ENCODE measurements at regions not wholly inside any gene's neighbourhood (a gene's known extent, or its start where the extent isn't known, plus 50 kb on each side); places are given as distances from the start of the nearest gene placed in this dataset.

DNA sequence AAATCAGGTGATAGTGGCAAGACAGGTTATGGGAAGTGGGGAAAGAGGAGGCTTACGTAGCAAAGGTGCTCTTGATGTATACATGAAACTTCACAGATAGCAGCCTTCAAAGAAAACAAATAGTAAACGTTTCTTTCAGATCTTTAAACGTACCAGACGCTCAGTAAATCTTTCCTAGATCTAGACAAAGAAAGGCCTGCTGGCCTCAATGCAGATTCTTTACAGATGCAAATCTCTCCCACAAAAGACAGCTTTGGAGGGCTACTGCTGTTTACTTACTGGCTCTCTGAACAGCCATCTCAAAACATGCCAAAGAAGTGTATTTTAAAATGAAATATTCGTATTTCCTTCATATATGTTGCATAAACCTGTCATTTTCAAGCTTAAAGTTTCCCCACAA is 1279.9 kb upstream of the NRXN1 start:
- H3K27me3 Mint-ChIP-seq (ENCODE audit: low read depth, poor library complexity), result no peaks in the 10 kb centered on the region
- peak overlapping the region; percentile 68 for H3K27ac Mint-ChIP-seq
- no peaks in the 10 kb centered on the region for H3K9me3 Mint-ChIP-seq
- no peaks in the 10 kb centered on the region for H3K36me3 Mint-ChIP-seq (ENCODE audit: low read depth)
- H3K4me1 Mint-ChIP-seq, result peaks cover 7% of the 10 kb centered on the region
- no peak overlapping the region for H3K4me3 Mint-ChIP-seq
- DNase-seq, result no peak
- TF ChIP-seq, protein P1, sequence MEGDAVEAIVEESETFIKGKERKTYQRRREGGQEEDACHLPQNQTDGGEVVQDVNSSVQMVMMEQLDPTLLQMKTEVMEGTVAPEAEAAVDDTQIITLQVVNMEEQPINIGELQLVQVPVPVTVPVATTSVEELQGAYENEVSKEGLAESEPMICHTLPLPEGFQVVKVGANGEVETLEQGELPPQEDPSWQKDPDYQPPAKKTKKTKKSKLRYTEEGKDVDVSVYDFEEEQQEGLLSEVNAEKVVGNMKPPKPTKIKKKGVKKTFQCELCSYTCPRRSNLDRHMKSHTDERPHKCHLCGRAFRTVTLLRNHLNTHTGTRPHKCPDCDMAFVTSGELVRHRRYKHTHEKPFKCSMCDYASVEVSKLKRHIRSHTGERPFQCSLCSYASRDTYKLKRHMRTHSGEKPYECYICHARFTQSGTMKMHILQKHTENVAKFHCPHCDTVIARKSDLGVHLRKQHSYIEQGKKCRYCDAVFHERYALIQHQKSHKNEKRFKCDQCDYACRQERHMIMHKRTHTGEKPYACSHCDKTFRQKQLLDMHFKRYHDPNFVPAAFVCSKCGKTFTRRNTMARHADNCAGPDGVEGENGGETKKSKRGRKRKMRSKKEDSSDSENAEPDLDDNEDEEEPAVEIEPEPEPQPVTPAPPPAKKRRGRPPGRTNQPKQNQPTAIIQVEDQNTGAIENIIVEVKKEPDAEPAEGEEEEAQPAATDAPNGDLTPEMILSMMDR (IDR thresholded peaks at IDR 0.05), result no peak

- TF ChIP-seq, protein P1 (IDR thresholded peaks at IDR 0.05), result no peak
- H3K4me3 Mint-ChIP-seq, result no peak overlapping the region
- DNase-seq, result no peak
- peaks cover 5% of the 10 kb centered on the region for H3K27me3 Mint-ChIP-seq (ENCODE audit: low read depth, poor library complexity)
- H3K4me1 Mint-ChIP-seq, result peaks cover 7% of the 10 kb centered on the region
- peaks cover 6% of the 10 kb centered on the region for H3K9me3 Mint-ChIP-seq
- no peaks in the 10 kb centered on the region for H3K36me3 Mint-ChIP-seq (ENCODE audit: low read depth)
- no peak overlapping the region for H3K27ac Mint-ChIP-seq
Measured at GRCh38 chr2:52308156-52308555, 1276.2 kb upstream of the NRXN1 start.

- no peaks in the 10 kb centered on the region for H3K4me1 Mint-ChIP-seq
- DNase-seq, result no peak
- no peaks in the 10 kb centered on the region for H3K36me3 Mint-ChIP-seq (ENCODE audit: low read depth)
- H3K27ac Mint-ChIP-seq, result no peak overlapping the region
- TF ChIP-seq, protein P1 (IDR thresholded peaks at IDR 0.05), result no peak
- H3K4me3 Mint-ChIP-seq, result no peak overlapping the region
- H3K9me3 Mint-ChIP-seq, result peaks cover 14% of the 10 kb centered on the region
- no peaks in the 10 kb centered on the region for H3K27me3 Mint-ChIP-seq (ENCODE audit: low read depth, poor library complexity)
Measured at GRCh38 chr2:52294628-52295027, 1262.7 kb upstream of the NRXN1 start.

DNA sequence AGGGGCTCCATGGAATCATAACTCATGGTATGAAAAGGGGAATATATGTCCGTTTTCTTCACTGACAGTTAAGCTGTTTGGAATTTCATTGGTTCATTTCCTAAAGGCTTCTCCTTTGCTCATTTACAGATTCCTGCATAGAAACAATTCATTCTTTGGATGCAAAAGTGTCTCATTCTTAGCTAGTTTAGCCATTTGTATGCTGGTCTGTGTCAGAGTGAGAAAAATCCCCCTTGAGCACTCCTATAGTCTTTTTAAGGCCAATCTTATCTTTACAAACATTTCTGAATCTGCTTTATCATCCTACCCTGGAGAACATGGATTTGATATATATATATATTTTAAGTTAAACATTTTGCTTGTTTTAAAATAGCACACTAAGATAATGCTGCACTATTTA is 1260.9 kb upstream of the NRXN1 start:
- H3K9me3 Mint-ChIP-seq, result no peaks in the 10 kb centered on the region
- DNase-seq, result no peak
- no peaks in the 10 kb centered on the region for H3K27me3 Mint-ChIP-seq (ENCODE audit: low read depth, poor library complexity)
- no peaks in the 10 kb centered on the region for H3K36me3 Mint-ChIP-seq (ENCODE audit: low read depth)
- no peaks in the 10 kb centered on the region for H3K4me1 Mint-ChIP-seq
- TF ChIP-seq, protein P1 (IDR thresholded peaks at IDR 0.05), result no peak
- H3K4me3 Mint-ChIP-seq, result no peak overlapping the region
- no peak overlapping the region for H3K27ac Mint-ChIP-seq

DNA sequence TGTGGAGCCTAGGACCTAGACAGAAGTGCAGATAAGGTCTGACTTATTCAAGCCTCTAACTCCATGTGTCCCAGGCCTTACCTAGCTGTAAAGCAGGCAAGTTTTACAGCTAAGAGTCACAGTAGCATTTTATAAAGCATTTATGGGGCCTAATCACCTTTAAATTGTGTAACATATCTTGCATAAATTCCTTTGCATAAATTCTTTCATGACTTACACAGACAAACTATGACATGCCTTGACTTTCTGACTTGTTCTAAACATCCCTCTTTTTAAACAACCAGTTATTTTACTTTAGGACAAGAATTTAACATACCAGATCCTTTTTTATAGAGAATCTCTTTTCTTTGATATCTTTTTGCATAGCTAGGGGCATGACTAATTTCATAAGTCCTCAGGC is 1257.8 kb upstream of the NRXN1 start:
- TF ChIP-seq, protein P1 (IDR thresholded peaks at IDR 0.05), result no peak
- no peak overlapping the region for H3K27ac Mint-ChIP-seq
- no peaks in the 10 kb centered on the region for H3K4me1 Mint-ChIP-seq
- DNase-seq, result no peak
- no peaks in the 10 kb centered on the region for H3K9me3 Mint-ChIP-seq
- H3K27me3 Mint-ChIP-seq (ENCODE audit: low read depth, poor library complexity), result peaks cover 2% of the 10 kb centered on the region
- no peak overlapping the region for H3K4me3 Mint-ChIP-seq
- no peaks in the 10 kb centered on the region for H3K36me3 Mint-ChIP-seq (ENCODE audit: low read depth)

- Mint-ChIP-seq H3K9me3 (no peaks in the 10 kb centered on the region), H3K27me3 (ENCODE audit: low read depth, poor library complexity) (peaks cover 3% of the 10 kb centered on the region), H3K4me1 (no peaks in the 10 kb centered on the region), H3K36me3 (ENCODE audit: low read depth) (no peaks in the 10 kb centered on the region), H3K27ac (no peak overlapping the region), H3K4me3 (no peak overlapping the region)
- TF ChIP-seq, protein P1 (IDR thresholded peaks at IDR 0.05), result no peak
- DNase-seq, result no peak
Measured at GRCh38 chr2:52288596-52288995, 1256.7 kb upstream of the NRXN1 start.
